Jurkat, Clone E6-1 (cell line): ENCODE measurements at regions not wholly inside any gene's neighbourhood (a gene's known extent, or its start where the extent isn't known, plus 50 kb on each side); places are given as distances from the start of the nearest gene placed in this dataset.
"Not testable (repeated sequence)": the region's sequence is repeated elsewhere in the genome, so short reads cannot be mapped to it uniquely, and the experiment has no call there.

Experiments
- DNase-seq: peaks from one replicate; pipeline ENCODE4 v3.0.0-alpha.2; 2011; ENCODE audit warnings: low read depth, low spot score
- H3K4me3 ChIP-seq: 2 replicates; pipeline ENCODE4 v1.5.1; 2011; ENCODE audit warnings: mild to moderate bottlenecking, low read length, control low read depth, moderate library complexity

GRCh38 chr13:33340631-33341030 is 55.1 kb upstream of the STARD13 start:
- DNase-seq, result no peak
- H3K4me3 ChIP-seq, result no peak overlapping the region

- no peak for DNase-seq
- H3K4me3 ChIP-seq, result no peak overlapping the region
Measured at GRCh38 chr13:33341861-33342452, 56.4 kb upstream of the STARD13 start.

- H3K4me3 ChIP-seq, result no peak overlapping the region
- DNase-seq, result no peak
Measured at GRCh38 chr13:33345842-33346241, 60.3 kb upstream of the STARD13 start.

- H3K4me3 ChIP-seq, result no peak overlapping the region
Measured at GRCh38 chr13:33347861-33348260, 62.3 kb upstream of the STARD13 start.

GRCh38 chr13:33348366-33348765 is 62.8 kb upstream of the STARD13 start:
- no peak overlapping the region for H3K4me3 ChIP-seq
- DNase-seq, result no peak

More at GRCh38 chr13:33347861-33348260, 62.3 kb upstream of the STARD13 start:
- no peak for DNase-seq

- no peak overlapping the region for H3K4me3 ChIP-seq
- no peak for DNase-seq
Measured at GRCh38 chr13:33349288-33349985, 63.9 kb upstream of the STARD13 start.

- no peak overlapping the region for H3K4me3 ChIP-seq
- DNase-seq, result no peak
Measured at GRCh38 chr13:33349986-33350826, 64.7 kb upstream of the STARD13 start.

- no peak overlapping the region for H3K4me3 ChIP-seq
- no peak for DNase-seq
Measured at GRCh38 chr13:33351319-33351718, 65.8 kb upstream of the STARD13 start.

GRCh38 chr13:33352041-33352440 is 66.5 kb upstream of the STARD13 start:
- DNase-seq, result no peak
- no peak overlapping the region for H3K4me3 ChIP-seq

- no peak for DNase-seq
- H3K4me3 ChIP-seq, result no peak overlapping the region
Measured at GRCh38 chr13:33352526-33352925, 67.0 kb upstream of the STARD13 start.

- DNase-seq, result no peak
- H3K4me3 ChIP-seq, result no peak overlapping the region
Measured at GRCh38 chr13:33353210-33353609, 67.7 kb upstream of the STARD13 start.

GRCh38 chr13:33353646-33354045 is 68.1 kb upstream of the STARD13 start:
- no peak for DNase-seq
- H3K4me3 ChIP-seq, result no peak overlapping the region

- no peak for DNase-seq
- no peak overlapping the region for H3K4me3 ChIP-seq
Measured at GRCh38 chr13:33355201-33355895, 69.8 kb upstream of the STARD13 start.

- not testable (repeated sequence) for DNase-seq, H3K4me3 ChIP-seq
Measured at GRCh38 chr13:33358076-33358475, 72.5 kb upstream of the STARD13 start.

- no peak overlapping the region for H3K4me3 ChIP-seq
- no peak for DNase-seq
Measured at GRCh38 chr13:33362986-33363727, 77.6 kb upstream of the STARD13 start.

- no peak overlapping the region for H3K4me3 ChIP-seq
- no peak for DNase-seq
Measured at GRCh38 chr13:33364192-33364591, 78.6 kb upstream of the STARD13 start.

- H3K4me3 ChIP-seq, result no peak overlapping the region
- DNase-seq, result no peak
Measured at GRCh38 chr13:33366469-33367062, 81.0 kb upstream of the STARD13 start.

GRCh38 chr13:33367171-33367895 is 81.8 kb upstream of the STARD13 start:
- DNase-seq, result no peak
- H3K4me3 ChIP-seq, result no peak overlapping the region
